ENCODE measurements at regions not wholly inside any gene's neighbourhood (a gene's known extent, or its start where the extent isn't known, plus 50 kb on each side); places are given as distances from the start of the nearest gene placed in this dataset.

GRCh38 chr18:71760541-71760940 is 783.6 kb downstream of the CBLN2 start:
- TF ChIP-seq CTCF (conservative IDR thresholded peaks at IDR 0.05 in 1 of 2, IDR thresholded peaks at IDR 0.05 in 1 of 2; ENCODE audit: extremely low read depth in 1 of 2, insufficient read depth in 1 of 2, low read depth in 1 of 2, low read length in 2 of 2) (no peak), EZH2 (IDR thresholded peaks at IDR 0.05; ENCODE audit: borderline replicate concordance, low read length) (no peak)

Data from mammary epithelial cell (primary cell).